A673 (cell line): ENCODE measurements at regions not wholly inside any gene's neighbourhood (a gene's known extent, or its start where the extent isn't known, plus 50 kb on each side); places are given as distances from the start of the nearest gene placed in this dataset.

Source experiments
- CTCF ChIP-seq: fragments of 300-800, 200-600 bp; sonication (generic); conservative IDR thresholded peaks from 2 replicates; pipeline ENCODE4 v1.5.1; 2017; ENCODE audit warnings: low read depth, mild to moderate bottlenecking, antibody characterized with exemption, low read length, moderate library complexity, mixed read lengths
- EZH2 ChIP-seq: fragments of 200-600 bp; sonication (generic); IDR thresholded peaks from 2 replicates; pipeline ENCODE4 v1.6.1; 2017; ENCODE audit warnings: borderline replicate concordance, low read depth, mild to moderate bottlenecking, mixed read lengths, antibody characterized with exemption, low read length; ENCODE audit not compliant: poor library complexity, severe bottlenecking

GRCh38 chr9:8208465-8208864, 408.9 kb upstream of the DMAC1 start:
- TF ChIP-seq CTCF (no peak), EZH2 (no peak)
